HT-29 (cell line): ENCODE measurements at regions not wholly inside any gene's neighbourhood (a gene's known extent, or its start where the extent isn't known, plus 50 kb on each side); places are given as distances from the start of the nearest gene placed in this dataset.

Source experiments
- DNase-seq: peaks from one replicate; pipeline ENCODE4 v3.0.0-alpha.2; 2015; ENCODE audit warnings: low spot score

GRCh38 chr10:131689016-131689415 lies 211.8 kb upstream of the PPP2R2D start:
- DNase-seq = no peak

GRCh38 chr10:131689486-131689885 lies 211.3 kb upstream of the PPP2R2D start:
- DNase-seq = no peak

GRCh38 chr10:131689954-131690757 lies 210.7 kb upstream of the PPP2R2D start:
- DNase-seq = no peak

- DNase-seq = no peak
Measured at GRCh38 chr10:131690805-131691239, 210.0 kb upstream of the PPP2R2D start.

GRCh38 chr10:131691481-131692090 lies 209.2 kb upstream of the PPP2R2D start:
- DNase-seq = no peak

- DNase-seq = no peak
Measured at GRCh38 chr10:131692176-131692575, 208.6 kb upstream of the PPP2R2D start.

- no peak for DNase-seq
Measured at GRCh38 chr10:131692686-131693334, 208.0 kb upstream of the PPP2R2D start.

GRCh38 chr10:131693766-131694165 lies 207.0 kb upstream of the PPP2R2D start:
- DNase-seq = no peak

GRCh38 chr10:131694168-131694780 lies 206.5 kb upstream of the PPP2R2D start:
- no peak for DNase-seq

GRCh38 chr10:131694781-131695495 lies 205.9 kb upstream of the PPP2R2D start:
- DNase-seq = no peak

- no peak for DNase-seq
Measured at GRCh38 chr10:131695496-131696165, 205.2 kb upstream of the PPP2R2D start.

- no peak for DNase-seq
Measured at GRCh38 chr10:131697476-131698128, 203.2 kb upstream of the PPP2R2D start.

GRCh38 chr10:131698232-131698631 lies 202.6 kb upstream of the PPP2R2D start:
- DNase-seq = no peak

GRCh38 chr10:131698986-131699385 lies 201.8 kb upstream of the PPP2R2D start:
- no peak for DNase-seq

- DNase-seq = no peak
Measured at GRCh38 chr10:131700032-131700431, 200.8 kb upstream of the PPP2R2D start.

GRCh38 chr10:131700506-131700905 lies 200.3 kb upstream of the PPP2R2D start:
- no peak for DNase-seq

- DNase-seq = no peak
Measured at GRCh38 chr10:131701131-131701947, 199.5 kb upstream of the PPP2R2D start.

- DNase-seq = no peak
Measured at GRCh38 chr10:131702531-131703356, 198.1 kb upstream of the PPP2R2D start.

- DNase-seq = no peak
Measured at GRCh38 chr10:131703541-131703940, 197.3 kb upstream of the PPP2R2D start.
